A549 (cell line): ENCODE measurements at regions not wholly inside any gene's neighbourhood (a gene's known extent, or its start where the extent isn't known, plus 50 kb on each side); places are given as distances from the start of the nearest gene placed in this dataset.

ENCODE experiments used
- ATAC-seq, 2 experiments: fragments of 200-7000 bp in 1 of 2; fragments of >200 bp in 1 of 2; cut with Nextera tagmentation in 1 of 2; cut with Tn5 transposase in 1 of 2; 3 replicates each; pipeline versions ENCODE4 v1.8.0 to v1.9.1; 2018 to 2020; ENCODE audit warnings: mild to moderate bottlenecking in 1 of 2, moderate library complexity in 1 of 2
- CTCF ChIA-PET: fragments of 300-600 bp; sonication (Branson Sonifier 250); formaldehyde crosslinking; extraction: SDS; loops from one replicate; lab custom pipeline; 2021; ENCODE audit warnings: antibody characterized with exemption, inconsistent platforms; lab: Yijun Ruan, JAX
- POLR2A ChIA-PET: fragments of 350-600 bp; formaldehyde crosslinking; extraction: SDS; loops from one replicate; lab custom pipeline; 2021; ENCODE audit warnings: antibody characterized with exemption, inconsistent platforms; lab: Yijun Ruan, JAX
- DNase-seq, 2 experiments: peaks; one replicate each; pipeline versions ENCODE4 v3.0.0 to v3.0.0-alpha.2; 2011 to 2016; ENCODE audit warnings: low read depth in 1 of 2, low spot score in 1 of 2
- FAIRE-seq: peaks from 2 replicates; lab custom pipeline; 2011; peaks lifted over from hg19 to GRCh38; lab: Jason Lieb, UNC
- H3K27ac ChIP-seq, 2 experiments: fragments of >200 bp; sonication (Bioruptor Twin); formaldehyde crosslinking; 3 replicates each; pipeline ENCODE4 v1.5.1; 2016 to 2017
- H3K4me1 ChIP-seq: fragments of >200 bp; sonication (Bioruptor Twin); formaldehyde crosslinking; 3 replicates; pipeline ENCODE4 v1.6.1; 2016
- H3K4me2 ChIP-seq: fragments of >200 bp; sonication (Bioruptor Twin); formaldehyde crosslinking; 3 replicates; pipeline ENCODE4 v1.6.1; 2016
- H3K4me3 ChIP-seq: fragments of >200 bp; sonication (Bioruptor Twin); formaldehyde crosslinking; 3 replicates; pipeline ENCODE4 v1.5.1; 2016
- H3K9me3 ChIP-seq: fragments of >200 bp; sonication (Bioruptor Twin); formaldehyde crosslinking; 3 replicates; pipeline ENCODE4 v1.6.1; 2016
- CBX8 ChIP-seq: fragments of 200-600 bp; sonication (generic); IDR thresholded peaks from 2 replicates; pipeline ENCODE4 v1.6.1; 2016
- CEBPB ChIP-seq, 2 experiments: fragments of >200 bp in 1 of 2; sonication (Bioruptor Twin) in 1 of 2; formaldehyde crosslinking in 1 of 2; IDR thresholded peaks; 2 replicates each; pipeline ENCODE4 v1.6.1; 2012 to 2016
- CHD2 ChIP-seq: fragments of 150-350 bp; IDR thresholded peaks from 2 replicates; pipeline ENCODE4 v1.6.1; 2014; ENCODE audit warnings: low read length; ENCODE audit not compliant: partially characterized antibody
- EHF ChIP-seq: fragments of 250-450 bp; sonication (Bioruptor Pico); IDR thresholded peaks from 2 replicates; pipeline ENCODE4 v1.5.0; 2020; ENCODE audit warnings: mild to moderate bottlenecking
- EHMT2 ChIP-seq: fragments of 200-600 bp; sonication (generic); IDR thresholded peaks from 2 replicates; pipeline ENCODE4 v1.6.1; 2016; ENCODE audit warnings: antibody characterized with exemption, low read depth, mild to moderate bottlenecking, moderate library complexity
- EP300 ChIP-seq, 2 experiments: fragments of >200 bp; sonication (Bioruptor Twin); formaldehyde crosslinking; IDR thresholded peaks; 2 replicates in 1 of 2; 3 replicates in 1 of 2; pipeline ENCODE4 v1.6.1; 2016 to 2017
- FOXS1 ChIP-seq: fragments of 250-450 bp; sonication (Bioruptor Pico); IDR thresholded peaks from 2 replicates; pipeline ENCODE4 v1.5.0; 2020; ENCODE audit warnings: mild to moderate bottlenecking, moderate library complexity
- HMGXB4 ChIP-seq: fragments of 250-450 bp; sonication (Bioruptor Pico); IDR thresholded peaks from 2 replicates; pipeline ENCODE4 v1.5.0; 2021; ENCODE audit warnings: mild to moderate bottlenecking, moderate library complexity, borderline replicate concordance
- HOXB5 ChIP-seq: fragments of 250-450 bp; sonication (Bioruptor Pico); IDR thresholded peaks from 2 replicates; pipeline ENCODE4 v1.5.0; 2020; ENCODE audit warnings: mild to moderate bottlenecking, moderate library complexity
- JUN ChIP-seq, 2 experiments: fragments of >200 bp; sonication (Bioruptor Twin); formaldehyde crosslinking; IDR thresholded peaks; 2 replicates in 1 of 2; 3 replicates in 1 of 2; pipeline ENCODE4 v1.6.1; 2016 to 2017
- KDM1A ChIP-seq: fragments of 200-600 bp; sonication (generic); IDR thresholded peaks from 2 replicates; pipeline ENCODE4 v1.6.1; 2016; ENCODE audit warnings: low read depth, mild to moderate bottlenecking
- KDM5A ChIP-seq: fragments of 200-600 bp; sonication (generic); IDR thresholded peaks from 2 replicates; pipeline ENCODE4 v1.6.1; 2016; ENCODE audit warnings: antibody characterized with exemption, mild to moderate bottlenecking
- MAFK ChIP-seq: fragments of 450-650 bp; IDR thresholded peaks from 2 replicates; pipeline ENCODE4 v1.6.1; 2014; ENCODE audit not compliant: partially characterized antibody
- MAZ ChIP-seq: fragments of 150-350 bp; IDR thresholded peaks from 2 replicates; pipeline ENCODE4 v1.6.1; 2014; ENCODE audit warnings: antibody characterized with exemption, low read depth, low read length, borderline replicate concordance
- PHF8 ChIP-seq: fragments of 200-600 bp; sonication (generic); IDR thresholded peaks from 2 replicates; pipeline ENCODE4 v1.6.1; 2016; ENCODE audit warnings: low read depth, mild to moderate bottlenecking, antibody characterized with exemption, moderate library complexity, borderline replicate concordance
- REST ChIP-seq: fragments of 200-600 bp; sonication (generic); IDR thresholded peaks from 2 replicates; pipeline ENCODE4 v1.6.1; 2016; ENCODE audit warnings: antibody characterized with exemption, mild to moderate bottlenecking, moderate library complexity
- RFX5 ChIP-seq: fragments of 450-650 bp; IDR thresholded peaks from 2 replicates; pipeline ENCODE4 v1.7.1; 2014; ENCODE audit warnings: antibody characterized with exemption, mild to moderate bottlenecking, moderate library complexity
- ZFP36 ChIP-seq: fragments of 450-650 bp; IDR thresholded peaks from 2 replicates; pipeline ENCODE4 v1.6.1; 2014; ENCODE audit warnings: borderline replicate concordance; ENCODE audit not compliant: partially characterized antibody
- ZSCAN20 ChIP-seq: fragments of 250-450 bp; sonication (Bioruptor Pico); IDR thresholded peaks from 2 replicates; pipeline ENCODE4 v1.8.0; 2022; ENCODE audit warnings: mild to moderate bottlenecking, moderate library complexity
- WGBS: methylation state at CpG from one replicate; pipeline ENCODE4 v1.1.6; 2017; ENCODE audit errors: missing lambda C conversion rate; 5-methylcytosine and 5-hydroxymethylcytosine counted together
- TF ChIP-seq, protein P1 (sequence below): fragments of 250-450 bp; sonication (Bioruptor Pico); IDR thresholded peaks from 2 replicates; pipeline ENCODE4 v1.5.0; 2020; ENCODE audit warnings: low read depth, mild to moderate bottlenecking, moderate library complexity

DNA sequence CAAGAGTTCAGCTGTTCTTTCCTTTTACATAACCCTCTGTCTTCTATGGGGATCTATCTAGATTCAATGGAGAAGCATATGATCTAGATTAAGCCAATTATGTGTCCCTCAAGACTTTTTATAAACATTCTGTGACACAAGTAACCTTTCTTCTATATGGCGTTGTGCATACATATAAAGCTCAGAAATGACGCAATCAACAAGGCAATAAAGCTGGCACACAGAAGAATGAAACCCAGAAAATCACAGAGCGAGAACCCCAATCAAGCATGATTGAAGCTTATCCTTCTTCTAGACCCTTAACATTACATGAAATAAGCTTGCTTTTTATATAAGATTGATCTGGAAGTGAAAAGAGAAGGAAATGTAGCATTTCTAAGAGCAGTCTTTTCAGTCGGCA is 178.9 kb downstream of the DMRTA1 start:
- Histone ChIP-seq H3K9me3 (no peaks in the 10 kb centered on the region), H3K4me1 (no peaks in the 10 kb centered on the region), H3K4me3 (no peak overlapping the region), H3K4me2 (no peak overlapping the region), H3K27ac (no peak overlapping the region)
- ChIA-PET POLR2A (no interaction called here), CTCF (no interaction called here)
- ATAC-seq (no peak), FAIRE-seq (no peak), DNase-seq (no peak)
- TF ChIP-seq EP300 (IDR thresholded peaks at IDR 0.05) (no peak), KDM5A (no peak), CEBPB (IDR thresholded peaks at IDR 0.05) (peak in 1 of 2 experiments; percentile 17; a peak in 1 of 4 replicates), CBX8 (no peak)
- WGBS, result 54% methylated on average over 4 of the region's 4 CpGs

DNA sequence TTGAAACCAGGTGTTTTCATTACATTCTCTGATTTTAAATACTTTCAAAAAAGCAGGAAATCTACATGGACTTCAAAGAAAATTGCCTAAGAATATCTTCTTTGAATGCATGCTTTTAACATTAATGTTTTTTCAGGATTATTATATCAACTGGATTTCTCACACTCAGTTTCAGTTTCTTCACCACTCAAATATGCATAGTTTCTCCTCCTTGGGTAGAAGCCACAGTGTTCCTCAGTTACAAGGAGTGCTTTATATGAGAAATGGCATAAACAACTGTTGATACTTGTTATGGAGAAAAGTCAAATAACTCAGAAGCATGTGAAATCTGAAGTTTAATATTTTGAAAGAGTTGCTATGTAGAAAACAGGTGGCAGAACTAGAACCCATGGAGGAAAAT is 196.9 kb downstream of the DMRTA1 start:
- H3K4me2 ChIP-seq, result no peak overlapping the region
- no peak for FAIRE-seq
- no peak overlapping the region for H3K27ac ChIP-seq
- ChIA-PET POLR2A (no interaction called here), CTCF (no interaction called here)
- no peaks in the 10 kb centered on the region for H3K9me3 ChIP-seq
- TF ChIP-seq FOXS1 (CRISPR knock-in tag) (no peak), RFX5 (no peak), REST (no peak), JUN (IDR thresholded peaks at IDR 0.05) (no peak), CBX8 (no peak), MAFK (no peak)
- TF ChIP-seq, protein P1, sequence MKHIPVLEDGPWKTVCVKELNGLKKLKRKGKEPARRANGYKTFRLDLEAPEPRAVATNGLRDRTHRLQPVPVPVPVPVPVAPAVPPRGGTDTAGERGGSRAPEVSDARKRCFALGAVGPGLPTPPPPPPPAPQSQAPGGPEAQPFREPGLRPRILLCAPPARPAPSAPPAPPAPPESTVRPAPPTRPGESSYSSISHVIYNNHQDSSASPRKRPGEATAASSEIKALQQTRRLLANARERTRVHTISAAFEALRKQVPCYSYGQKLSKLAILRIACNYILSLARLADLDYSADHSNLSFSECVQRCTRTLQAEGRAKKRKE (CRISPR knock-in tag), result no peak
- H3K4me1 ChIP-seq, result no peaks in the 10 kb centered on the region
- DNase-seq, result no peak
- ATAC-seq, result no peak
- H3K4me3 ChIP-seq, result no peak overlapping the region

DNA sequence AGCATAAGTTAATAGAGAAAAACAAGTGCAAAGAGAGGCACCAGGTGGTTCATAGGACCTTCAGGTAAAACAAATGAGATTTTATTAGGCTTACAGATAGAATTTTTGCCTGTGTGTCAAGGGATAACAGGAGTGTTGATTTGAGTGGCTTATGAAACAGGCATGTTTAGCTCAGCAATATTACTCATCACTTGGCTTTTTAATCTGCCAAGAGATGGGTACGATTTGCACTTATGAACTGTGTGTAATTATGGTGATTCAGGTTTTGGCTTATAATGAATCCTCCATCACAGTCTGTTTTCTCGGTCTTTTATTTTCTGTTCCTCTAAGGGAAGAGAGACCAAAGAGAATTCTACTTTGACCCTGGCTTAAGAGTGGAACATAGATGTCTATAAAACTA is 199.3 kb downstream of the DMRTA1 start:
- ChIA-PET POLR2A (no interaction called here), CTCF (no interaction called here)
- WGBS, result 33% methylated on average over 2 of the region's 2 CpGs
- DNase-seq, result no peak
- Histone ChIP-seq H3K4me1 (no peaks in the 10 kb centered on the region), H3K4me3 (no peak overlapping the region), H3K9me3 (no peaks in the 10 kb centered on the region), H3K27ac (no peak overlapping the region), H3K4me2 (no peak overlapping the region)
- no peak for FAIRE-seq
- no peak for ATAC-seq
- TF ChIP-seq CEBPB (IDR thresholded peaks at IDR 0.05) (no peak), ZSCAN20 (CRISPR knock-in tag) (no peak), HOXB5 (CRISPR knock-in tag) (no peak), MAZ (no peak), JUN (IDR thresholded peaks at IDR 0.05) (no peak), EHF (CRISPR knock-in tag) (no peak), PHF8 (no peak), CHD2 (no peak), KDM1A (no peak), EHMT2 (no peak), HMGXB4 (CRISPR knock-in tag) (no peak), ZFP36 (no peak)
